Germinal center (tissue), 1 donor: ENCODE measurements at regions not wholly inside any gene's neighbourhood (a gene's known extent, or its start where the extent isn't known, plus 50 kb on each side); places are given as distances from the start of the nearest gene placed in this dataset.

Source experiments
- DNase-seq: peaks from one replicate; pipeline ENCODE4 v3.0.0; 2012; ENCODE audit warnings: mixed read lengths, low spot score

DNA sequence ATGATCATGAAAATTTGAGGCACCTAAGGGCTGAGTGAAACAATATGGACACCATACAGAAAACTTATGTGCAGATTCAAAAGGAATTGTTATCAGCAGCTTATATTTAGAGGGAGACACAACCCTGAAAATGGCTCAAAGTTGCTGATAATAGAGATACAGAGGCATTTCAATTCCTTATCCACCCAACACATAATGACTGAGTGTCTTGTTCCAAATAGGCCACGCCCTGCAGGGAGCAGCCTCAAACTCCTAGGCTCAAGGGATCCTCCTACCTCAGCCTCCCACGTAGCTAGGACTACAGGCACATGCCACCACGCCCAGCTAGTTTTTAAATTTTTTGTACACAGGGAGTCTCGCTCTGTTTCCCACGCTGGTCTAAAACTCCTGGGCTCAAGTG lies 79.0 kb downstream of the LBH start:
- no peak for DNase-seq

DNA sequence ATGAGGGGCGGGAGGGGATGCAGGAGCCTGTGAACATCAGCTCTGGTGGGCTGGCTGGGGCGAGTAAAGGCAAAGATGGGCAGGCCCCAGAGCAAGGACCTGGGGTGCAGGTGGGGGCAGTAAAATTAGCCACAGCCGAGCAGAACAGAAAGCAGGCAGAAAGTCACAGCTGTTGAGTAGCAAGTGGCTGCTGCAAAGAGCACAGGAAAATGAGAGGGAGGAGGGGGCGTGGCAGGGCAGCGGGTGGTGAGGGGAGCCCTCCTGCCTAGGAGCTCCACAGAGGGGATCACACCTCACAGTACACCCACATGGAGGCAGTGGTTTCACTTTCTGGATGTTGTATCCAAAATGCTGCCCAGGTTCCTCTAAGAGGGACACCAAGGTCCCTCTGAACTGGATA lies 79.6 kb downstream of the LBH start:
- DNase-seq: peak; percentile 31

DNA sequence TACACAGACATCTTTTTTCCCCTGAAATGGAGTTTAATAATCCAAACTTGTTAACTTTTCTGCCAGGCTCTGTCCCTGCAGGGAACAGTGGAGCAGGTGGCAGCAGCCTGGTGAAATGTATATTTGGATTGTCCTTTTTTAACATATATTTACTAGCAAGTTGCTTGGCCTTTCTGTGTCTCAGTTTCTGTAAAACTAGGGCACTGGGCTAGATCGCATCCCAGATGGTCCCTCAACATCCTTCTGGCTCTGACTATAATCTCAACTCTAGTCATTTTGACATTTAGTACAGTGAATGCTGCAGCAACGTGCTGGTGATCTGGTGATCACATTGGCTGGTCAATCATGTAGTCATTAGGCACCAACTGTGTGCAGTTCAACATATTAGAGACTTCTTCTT lies 80.4 kb downstream of the LBH start:
- DNase-seq: no peak

DNA sequence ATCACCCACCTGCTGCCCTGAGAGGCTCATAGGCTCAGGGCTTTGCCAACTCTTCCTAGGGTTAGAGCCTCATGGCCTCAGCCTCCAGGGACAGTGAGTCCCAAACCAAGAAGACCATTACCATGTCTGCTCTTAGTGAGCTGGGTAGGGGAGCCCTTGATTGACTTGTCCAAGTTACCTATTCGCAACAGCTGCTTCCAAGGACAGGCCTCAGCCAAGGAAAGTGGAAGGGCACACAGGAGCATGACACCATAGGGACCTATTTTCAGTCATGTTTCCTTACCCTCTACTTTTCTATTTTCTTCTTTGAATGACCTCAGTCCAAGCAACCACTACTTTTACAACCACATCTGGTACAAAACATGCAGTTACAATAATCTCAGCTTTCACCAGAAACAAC lies 81.6 kb downstream of the LBH start:
- DNase-seq: no peak

DNA sequence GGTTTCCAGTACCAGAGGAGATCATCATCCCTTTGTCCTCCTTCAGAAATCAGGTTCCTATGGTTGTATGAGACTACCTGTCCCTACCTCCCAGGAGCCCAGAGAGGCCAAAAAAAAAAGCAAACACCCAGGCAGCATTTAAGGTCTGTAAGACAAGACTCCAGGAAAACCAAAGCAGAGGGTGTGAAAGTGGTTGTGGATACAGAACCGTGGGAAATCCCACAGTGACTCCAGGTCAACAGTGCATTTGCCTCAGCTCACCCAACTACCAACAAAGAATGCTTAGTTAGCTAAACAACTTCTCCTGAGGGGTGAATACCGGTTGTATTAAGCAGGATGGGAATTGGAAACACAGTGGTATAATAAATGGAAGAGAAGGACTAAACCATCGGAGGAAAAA lies 83.6 kb downstream of the LBH start:
- no peak for DNase-seq

DNA sequence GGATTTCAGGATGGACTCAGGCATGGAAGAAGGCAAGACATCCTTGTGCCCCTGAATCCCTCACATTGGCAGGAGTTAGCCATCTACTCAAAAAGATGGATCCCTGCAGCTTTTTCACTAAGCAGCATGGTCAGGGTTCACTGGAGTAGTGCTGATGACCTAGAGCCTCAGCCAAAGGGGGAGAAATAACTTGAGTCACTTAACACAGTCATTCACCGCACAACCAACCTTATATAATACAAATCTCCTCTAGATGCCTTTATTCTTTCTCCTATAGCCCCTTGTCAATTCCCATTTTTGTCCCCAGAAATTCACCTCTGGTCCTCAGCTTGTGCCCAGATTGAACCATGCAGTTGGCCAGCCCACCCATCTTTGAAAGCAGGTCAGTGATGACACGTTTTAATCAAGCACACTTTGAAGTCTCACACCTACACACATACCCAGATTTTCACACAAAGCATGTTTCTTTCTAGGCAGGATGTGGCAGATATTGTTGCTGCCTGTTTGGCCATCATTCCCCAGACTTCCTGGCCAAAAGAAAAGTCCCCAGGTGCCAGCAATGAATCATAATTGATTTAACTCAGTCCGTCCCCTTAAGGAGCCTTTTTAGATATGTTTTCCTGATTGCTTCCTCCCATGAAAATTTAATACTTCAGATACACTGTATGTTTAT lies 84.2 kb downstream of the LBH start:
- no peak for DNase-seq

DNA sequence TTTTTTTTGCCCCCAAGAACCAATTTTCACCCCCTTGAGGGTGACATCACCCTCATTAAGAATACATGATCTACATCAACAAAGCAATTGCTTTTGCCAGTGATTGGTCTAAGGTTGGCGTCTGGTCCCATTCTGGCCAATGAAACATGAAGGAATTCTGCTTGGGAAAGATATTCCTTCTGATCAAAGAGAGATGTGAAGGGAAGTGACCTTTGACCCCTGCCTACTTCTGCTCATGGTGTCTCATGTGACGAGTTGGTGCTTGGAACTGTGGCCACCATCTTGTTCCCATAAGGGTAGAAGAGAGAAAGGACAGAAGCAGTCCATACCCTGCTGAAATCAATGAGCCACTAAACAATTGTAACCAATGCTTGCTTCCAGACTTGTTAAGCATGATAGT lies 85.1 kb downstream of the LBH start:
- DNase-seq: no peak

DNA sequence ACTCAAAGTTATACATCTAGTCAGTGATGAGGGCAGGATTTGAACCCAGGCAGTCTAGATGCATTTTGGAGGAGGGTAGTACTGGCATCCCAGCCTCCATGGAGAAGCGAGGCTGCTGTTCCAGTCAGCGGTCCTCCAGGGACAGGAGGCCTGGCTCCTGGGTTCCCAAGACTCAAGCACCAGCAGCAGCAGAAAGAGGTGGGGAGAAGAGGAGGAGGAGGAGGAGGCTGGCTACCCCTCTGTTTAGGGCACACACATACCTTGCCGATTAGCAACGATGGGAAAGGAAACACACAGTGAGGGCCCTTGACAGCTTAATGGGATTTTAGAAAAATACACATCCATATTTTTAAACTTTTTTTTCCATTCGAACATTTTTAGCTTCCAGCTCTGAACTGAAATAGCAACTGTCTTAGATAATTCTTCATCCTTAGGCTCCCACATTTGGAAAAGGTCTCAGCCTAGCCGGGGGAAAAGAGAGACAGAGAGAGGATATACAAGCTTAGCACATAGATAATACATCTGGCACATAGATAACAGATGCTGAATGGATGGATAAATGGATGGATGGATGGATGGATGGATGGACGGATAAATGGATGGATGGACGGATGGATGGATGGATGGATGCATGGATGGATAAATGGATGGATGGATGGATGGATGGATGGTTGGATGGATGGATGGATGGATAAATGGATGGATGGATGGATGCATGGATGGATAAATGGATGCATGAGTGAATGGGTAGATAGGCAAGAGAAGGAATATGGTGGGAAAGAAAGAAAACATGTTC lies 87.9 kb downstream of the LBH start:
- no peak for DNase-seq

DNA sequence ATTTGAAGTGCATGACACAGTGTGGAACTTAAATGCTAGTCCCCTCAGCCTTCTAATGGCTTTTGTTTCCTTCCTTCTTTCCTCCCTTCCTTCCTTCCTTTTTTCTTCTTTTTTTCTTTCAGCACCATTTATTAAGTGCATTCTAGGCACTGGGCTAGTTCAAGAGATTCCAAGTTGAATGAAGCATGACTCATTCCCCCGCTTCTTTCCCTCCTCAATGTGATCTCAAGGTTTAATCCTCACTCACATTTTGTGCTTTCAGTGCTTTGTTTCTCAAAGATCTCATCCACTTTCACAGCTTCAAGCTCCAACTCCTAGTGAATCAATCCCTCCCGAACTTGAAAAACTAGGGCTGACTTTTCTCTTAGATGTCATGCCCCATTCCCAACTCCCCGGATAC lies 90.1 kb downstream of the LBH start:
- no peak for DNase-seq

DNA sequence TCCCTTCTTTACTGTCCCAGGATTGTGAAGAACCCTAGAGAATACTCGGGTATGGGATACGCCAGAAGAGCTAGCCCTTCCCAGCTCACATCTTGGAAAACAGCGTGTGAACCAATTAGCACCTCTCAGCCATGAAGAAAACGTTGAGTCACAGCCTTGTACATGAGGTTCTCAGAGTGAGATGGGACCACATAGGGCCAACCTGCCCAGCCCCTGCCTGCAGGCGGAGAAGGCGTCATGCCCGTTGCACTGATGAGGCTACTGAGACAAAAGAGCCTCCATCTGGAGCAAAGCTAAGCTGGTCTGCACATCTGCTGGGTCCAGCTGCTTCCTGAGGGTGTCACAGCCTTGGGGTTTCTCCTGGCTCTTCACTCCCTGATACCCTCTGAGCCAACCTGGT lies 92.2 kb downstream of the LBH start:
- no peak for DNase-seq

DNA sequence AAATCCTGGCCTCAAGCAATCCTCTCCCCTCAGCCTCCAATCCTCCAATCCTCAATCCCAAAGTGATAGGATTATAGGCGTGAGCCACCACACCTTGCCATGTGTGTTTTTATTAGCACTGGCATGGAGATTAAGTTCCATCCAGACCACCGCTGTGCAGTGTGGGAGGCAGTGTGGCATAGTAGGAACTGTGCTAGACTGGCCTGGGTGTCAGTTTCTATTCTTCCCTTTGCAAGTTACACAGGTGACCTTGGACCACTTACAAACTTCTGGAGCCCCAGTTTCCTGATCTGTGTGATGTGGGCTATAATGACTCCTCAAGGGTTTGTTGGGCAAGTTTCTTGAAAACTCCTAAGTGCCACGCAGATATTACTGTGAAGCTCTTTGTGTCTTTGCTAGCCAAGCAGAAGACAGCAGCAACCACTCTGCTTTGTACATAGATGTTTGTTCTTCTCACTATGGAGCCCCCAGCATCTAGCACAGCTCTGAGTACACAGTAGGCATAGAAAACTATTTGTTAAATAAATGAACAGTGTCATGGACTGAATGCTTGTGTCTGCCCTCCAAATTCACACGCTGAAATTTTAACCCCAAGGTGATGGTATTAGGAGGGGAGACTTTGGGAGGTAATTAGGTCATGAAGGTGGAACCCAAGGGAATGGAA lies 93.0 kb downstream of the LBH start:
- no peak for DNase-seq

DNA sequence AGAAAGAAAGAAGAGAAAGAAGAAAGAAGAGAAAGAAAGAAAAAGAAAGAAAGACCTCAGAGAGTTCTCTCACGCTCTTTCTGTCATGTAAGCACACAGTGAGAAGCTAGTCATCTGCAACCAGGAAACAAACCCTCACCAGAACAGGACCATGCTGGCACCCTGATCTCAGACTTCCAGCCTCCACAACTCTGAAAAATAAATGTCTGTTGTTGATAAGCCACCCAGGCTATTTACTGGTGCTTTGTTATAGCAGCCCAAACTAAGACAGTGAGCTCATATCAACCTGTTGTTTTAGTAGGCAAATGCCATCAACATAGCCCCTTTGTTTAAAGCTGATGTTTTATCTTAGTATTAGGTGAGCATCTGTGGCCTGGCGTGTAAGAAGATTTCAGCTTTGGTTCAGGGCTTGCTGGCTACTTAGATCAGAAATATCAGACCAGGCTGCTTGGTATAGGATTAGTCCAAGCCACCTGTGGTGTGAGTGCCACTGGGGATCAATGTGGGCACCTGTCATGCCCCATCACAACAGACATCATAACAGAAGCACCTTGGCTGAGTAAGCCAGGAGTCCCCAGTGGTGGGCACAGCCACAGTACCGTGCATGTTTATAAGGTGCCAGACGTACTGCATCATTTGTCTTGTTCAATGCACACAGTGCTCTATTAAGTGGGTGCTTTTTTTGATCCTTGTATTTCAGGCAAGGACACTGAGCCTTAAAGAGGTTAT lies 94.4 kb downstream of the LBH start:
- DNase-seq: no peak

DNA sequence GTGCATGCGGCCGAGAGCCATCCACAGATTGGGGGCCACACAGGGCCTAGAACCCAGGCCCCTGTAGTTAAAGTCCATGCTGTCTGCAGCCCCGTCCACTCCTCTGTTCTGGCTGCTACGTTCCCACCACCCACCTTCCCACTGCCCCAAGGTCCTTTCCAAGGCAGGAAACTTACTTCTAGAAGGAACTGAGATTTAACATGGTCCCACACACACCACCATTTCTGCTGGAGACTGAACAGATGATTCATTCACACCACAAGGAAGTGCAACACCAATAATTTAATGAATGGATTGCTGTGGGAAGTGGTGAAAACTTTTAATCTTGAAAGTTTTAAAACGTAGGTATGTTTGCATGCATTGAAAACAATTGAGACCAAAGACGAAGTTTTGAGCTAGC lies 95.2 kb downstream of the LBH start:
- DNase-seq: no peak

DNA sequence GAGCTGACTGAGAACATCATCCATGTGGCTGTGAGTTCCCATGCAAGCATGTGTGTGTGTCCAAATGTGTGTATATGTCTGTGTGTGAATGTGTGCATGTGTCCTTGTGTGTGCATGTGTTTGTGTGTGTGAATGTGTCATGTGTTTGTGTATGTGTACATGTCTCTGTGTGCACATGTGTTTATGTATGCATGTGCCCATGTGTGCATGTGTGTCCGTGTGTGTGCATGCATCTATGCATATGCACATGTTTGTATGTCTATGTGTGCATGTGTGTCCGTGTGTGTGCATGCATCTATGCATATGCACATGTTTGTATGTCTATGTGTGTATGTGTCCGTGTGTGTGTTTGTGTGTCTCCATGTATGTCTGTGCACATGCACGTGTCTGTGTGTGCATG lies 99.7 kb downstream of the LBH start:
- DNase-seq: no peak

DNA sequence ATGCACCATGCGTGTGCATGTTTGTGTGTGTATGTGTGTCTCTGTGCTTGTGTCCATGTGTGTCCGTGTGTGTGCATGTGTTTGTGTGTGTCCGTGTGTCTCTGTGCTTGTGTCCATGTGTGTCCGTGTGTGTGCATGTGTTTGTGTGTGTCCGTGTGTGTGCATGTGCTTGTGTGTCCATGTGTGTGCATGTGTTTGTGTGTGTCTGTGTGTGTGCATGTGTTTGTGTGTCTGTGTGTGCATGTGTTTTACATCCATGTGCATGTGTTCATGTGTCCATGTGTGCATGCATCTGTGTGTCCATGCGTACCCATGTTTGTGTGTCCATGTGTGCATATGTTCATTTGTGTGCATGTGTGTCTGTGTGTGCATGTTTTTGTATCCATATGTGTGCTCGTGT lies 100.5 kb downstream of the LBH start:
- no peak for DNase-seq

DNA sequence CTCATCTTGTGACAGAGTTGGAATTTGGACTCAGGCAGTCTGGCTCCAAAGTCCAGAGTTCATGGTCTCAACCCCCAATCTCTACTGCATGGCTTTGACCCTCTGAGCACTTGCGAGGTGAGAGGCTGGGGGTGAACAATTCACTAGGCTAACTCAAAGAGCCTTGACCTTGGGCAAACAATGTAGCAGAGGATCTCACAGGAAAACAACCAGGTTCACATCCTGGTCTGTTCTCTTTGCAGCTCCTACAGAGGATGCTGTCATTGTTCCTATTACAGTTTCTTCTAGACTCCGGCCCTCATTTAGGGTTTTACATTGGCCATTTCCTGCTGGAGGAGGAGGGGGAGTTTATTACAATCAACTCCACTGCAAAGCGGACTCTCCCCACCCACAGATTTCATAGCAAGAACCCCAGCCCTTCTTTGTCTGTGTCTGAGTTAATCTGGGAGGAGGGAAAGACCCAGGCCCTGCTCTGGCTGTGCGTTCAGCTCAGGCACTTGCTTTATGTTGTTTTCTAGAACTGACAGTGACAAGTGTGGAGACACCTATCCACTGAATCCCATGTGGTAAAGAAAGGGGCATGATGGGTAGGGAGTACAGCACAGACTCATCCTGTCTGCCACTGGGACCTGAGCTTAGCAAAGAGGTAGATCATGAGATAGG lies 101.6 kb downstream of the LBH start:
- DNase-seq: peak; percentile 12

DNA sequence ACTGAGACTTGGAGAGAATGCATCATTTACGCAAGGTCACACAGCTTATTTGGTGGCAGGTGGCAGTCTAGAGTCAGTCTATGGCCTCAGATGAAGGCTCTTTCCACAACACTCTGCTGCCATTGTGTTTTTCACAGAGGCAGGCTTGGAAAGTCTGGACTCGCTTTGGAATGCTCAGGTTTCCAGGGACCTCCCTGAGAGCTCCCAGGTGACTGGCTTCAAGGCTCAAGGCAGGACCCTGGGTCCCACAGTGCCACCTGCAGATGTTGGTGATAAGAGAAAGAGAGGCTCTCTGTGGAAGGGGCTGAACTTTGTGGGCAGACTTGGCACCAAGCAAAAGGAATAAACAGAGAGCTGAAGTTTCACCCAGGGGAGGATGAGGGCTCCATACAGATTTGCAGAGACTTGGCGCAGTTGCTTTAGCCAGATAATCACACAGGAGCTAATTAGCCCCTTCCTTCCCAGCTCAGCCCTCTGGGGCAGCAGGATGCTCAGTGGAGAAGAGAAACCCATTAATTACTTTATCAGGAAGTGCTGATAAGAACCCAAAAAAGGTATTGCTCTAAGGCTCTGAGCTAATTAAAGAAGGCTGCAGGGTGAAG lies 103.5 kb downstream of the LBH start:
- peak; percentile 41 for DNase-seq

DNA sequence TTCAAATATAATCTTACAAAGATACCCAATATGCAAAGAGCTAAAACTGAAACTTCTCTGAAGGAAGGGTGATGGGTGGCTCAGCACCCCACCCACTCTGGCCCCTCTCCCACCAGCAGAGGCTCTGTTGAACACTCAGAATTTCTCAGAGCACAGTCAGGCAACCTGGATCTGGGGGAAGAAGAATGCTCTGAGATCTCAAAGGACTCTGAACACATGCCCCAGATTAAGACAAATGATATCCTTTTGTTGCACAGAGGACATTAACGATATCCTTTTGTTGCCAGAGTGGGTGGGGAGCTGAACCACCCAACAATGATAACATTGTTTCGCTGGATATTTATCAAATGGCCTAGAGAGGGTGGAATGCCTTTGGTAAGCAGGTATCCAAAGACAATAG lies 104.8 kb downstream of the LBH start:
- DNase-seq: peak; percentile 35

DNA sequence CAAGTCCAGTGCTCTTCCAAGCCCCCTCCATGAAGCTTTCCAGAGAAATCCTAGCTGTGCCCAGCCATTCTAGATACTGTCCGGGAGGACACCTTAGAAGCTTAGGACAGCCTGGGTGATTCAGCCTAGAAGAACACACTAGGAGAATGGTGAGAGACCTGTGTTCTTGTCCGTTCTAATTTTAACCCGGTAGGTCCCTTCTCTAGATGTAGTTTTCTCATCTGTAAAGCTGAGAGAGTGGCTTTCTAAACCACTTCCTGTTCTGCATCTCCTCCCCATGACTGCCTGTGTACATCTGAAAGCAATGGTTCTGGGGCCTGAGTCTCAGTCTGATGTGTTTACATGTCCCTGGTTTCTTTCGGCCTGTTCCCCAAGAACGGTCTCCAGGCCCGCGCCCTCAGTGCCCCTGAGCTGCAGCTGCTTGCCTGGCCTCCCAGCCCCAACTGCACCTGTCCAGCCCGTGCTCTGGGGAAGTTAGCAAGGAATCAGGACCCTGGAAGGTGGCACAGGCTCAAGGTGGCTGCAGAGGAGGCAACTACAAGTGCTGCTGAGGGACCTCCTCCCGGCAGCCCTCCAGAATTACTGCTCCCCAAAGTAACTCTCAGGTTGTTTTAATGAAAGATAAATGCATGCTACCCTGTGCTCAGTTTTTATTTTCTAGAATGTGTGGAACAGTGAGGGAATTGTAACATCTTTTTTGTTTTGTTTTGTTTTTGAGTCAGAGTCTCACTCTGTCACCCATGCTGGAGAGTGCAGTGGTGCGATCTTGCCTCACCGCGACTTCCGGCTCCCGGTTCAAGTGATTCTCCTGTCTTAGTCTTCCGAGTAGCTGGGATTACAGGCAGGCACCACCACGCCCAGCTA lies 105.9 kb downstream of the LBH start:
- DNase-seq: peak; percentile 83

DNA sequence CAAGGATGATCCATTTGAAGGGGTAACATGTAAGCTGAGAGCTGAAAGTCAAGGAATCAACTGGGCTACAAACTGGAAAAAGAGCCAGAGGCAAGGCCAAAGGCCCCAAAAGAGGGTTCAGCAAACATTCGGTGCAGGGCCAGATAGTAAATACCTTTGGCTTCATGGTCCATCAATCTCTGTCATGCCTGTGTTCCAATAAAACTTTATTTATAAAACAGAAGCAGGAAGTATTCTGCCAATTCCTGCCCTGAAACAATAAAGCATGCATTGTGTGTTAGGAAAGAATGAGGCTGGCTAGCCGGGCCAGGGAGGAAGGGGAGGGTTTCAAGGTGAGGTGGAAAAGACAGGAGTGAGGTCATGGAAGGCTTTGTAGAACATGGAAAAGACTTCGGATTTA lies 107.1 kb downstream of the LBH start:
- DNase-seq: no peak

DNA sequence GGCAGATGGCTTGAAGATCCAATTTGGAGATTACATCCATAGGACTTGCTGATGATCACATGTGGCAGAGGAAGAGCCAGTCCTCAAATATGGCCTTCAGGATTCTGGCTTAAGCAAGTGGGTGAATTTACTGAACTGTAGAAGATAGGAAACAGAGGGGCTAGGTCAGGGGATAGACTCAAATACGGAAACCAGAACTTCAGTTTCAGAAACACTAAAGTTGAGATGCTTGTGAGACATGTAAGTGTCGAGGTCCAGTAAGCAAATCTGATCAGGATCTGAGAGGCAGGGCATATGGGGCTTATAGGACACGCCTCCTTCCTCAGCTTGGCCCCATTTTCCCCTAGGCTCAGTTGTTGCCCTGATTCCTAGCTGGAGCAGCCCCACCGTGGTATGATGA lies 107.7 kb downstream of the LBH start:
- DNase-seq: peak; percentile 13
